Colonic mucosa (tissue), 4 donors: ENCODE measurements at regions not wholly inside any gene's neighbourhood (a gene's known extent, or its start where the extent isn't known, plus 50 kb on each side); places are given as distances from the start of the nearest gene placed in this dataset.

Experiments used
- DNase-seq: peaks from one replicate; pipeline ENCODE4 v3.0.0-alpha.2; 2020
- H3K27ac ChIP-seq: fragments of 200-600 bp; one replicate; pipeline ENCODE4 v1.8.0; 2021
- H3K27me3 ChIP-seq: fragments of 200-600 bp; one replicate; pipeline ENCODE4 v1.8.0; 2021
- H3K36me3 ChIP-seq: fragments of 200-600 bp; one replicate; pipeline ENCODE4 v1.8.0; 2021
- H3K4me1 ChIP-seq: fragments of 200-600 bp; one replicate; pipeline ENCODE4 v1.8.0; 2021; ENCODE audit warnings: mild to moderate bottlenecking
- H3K4me3 ChIP-seq: fragments of 200-600 bp; one replicate; pipeline ENCODE4 v1.8.0; 2021
- H3K9ac ChIP-seq, 2 donors: one replicate each; pipeline ENCODE4 v1.7.0; 2013; ENCODE audit warnings: control low read depth in 2 of 2, low read depth in 2 of 2, low read length in 2 of 2
- H3K9me3 ChIP-seq: fragments of 200-600 bp; one replicate; pipeline ENCODE4 v1.8.0; 2021
- CTCF ChIP-seq: fragments of 200-600 bp; IDR thresholded peaks from one replicate; pipeline ENCODE4 v1.8.0; 2022; ENCODE audit warnings: antibody characterized with exemption, mild to moderate bottlenecking
- intact Hi-C: fragments of 100-400 bp; cut with DNase I; formaldehyde crosslinking; loops from one replicate; pipeline ENCODE4 v1.14.1; 2022
- donor health status: healthy.
- donor health status: DM: no; HTN: no; CAD: no.
- donor health status: DM: no; HTN: no; CAD: no.

DNA sequence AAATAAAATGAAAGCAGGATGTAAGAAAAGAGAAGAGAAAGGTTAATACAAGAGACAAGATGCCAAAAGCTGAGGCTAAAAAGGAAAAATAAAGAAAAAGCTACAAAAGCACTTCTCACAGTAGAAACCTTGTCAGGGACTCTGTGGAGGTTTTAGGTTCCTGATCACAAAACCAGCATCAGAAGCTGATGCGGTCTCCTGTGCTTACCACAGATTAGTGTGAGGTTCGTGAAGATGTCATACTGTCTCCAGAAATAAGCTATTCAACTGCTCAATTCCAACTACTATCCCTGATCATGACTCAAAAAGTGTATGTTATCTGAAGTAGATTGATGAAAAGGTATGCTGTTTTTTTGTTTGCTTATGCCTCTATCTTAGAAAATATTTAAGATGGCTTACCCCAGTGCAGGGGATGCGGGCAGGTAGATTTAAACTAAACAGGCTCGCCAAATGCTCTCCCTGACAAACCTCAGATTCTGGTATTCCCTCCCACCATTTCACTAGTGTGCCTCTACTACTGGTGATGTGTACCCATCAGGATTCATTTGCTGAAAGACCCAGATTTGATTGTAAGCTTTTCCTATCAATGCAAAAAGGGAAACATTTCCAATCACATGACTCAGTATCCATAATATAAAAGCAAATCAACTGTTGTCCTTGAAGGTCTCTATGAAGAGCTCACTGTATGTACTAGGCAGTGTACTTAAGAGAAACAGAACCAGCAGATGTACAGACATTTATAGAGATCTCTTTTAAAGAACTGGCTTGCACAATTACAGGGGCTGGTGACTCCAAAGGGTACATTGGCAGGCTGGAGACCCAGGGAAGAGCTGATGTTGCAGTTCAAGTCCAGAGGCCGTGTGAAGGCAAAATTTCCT, 169.5 kb upstream of the FOXN3 start:
- Histone ChIP-seq H3K27ac (no peak overlapping the region), H3K9me3 (no peaks in the 10 kb centered on the region), H3K4me1 (no peaks in the 10 kb centered on the region), H3K9ac (no peak overlapping the region), H3K4me3 (no peak overlapping the region), H3K27me3 (no peaks in the 10 kb centered on the region), H3K36me3 (no peaks in the 10 kb centered on the region)
- no peak for DNase-seq
- no peak for TF ChIP-seq CTCF
- intact Hi-C loops = no loop called here

GRCh38 chr14:89578156-89578555, 161.1 kb upstream of the FOXN3 start:
- Histone ChIP-seq H3K27me3 (no peaks in the 10 kb centered on the region), H3K36me3 (no peaks in the 10 kb centered on the region), H3K4me1 (no peaks in the 10 kb centered on the region), H3K9me3 (no peaks in the 10 kb centered on the region), H3K27ac (no peak overlapping the region), H3K4me3 (no peak overlapping the region), H3K9ac (no peak overlapping the region)
- DNase-seq = no peak
- intact Hi-C loops = no loop called here
- no peak for TF ChIP-seq CTCF

GRCh38 chr14:89576960-89577359, 159.9 kb upstream of the FOXN3 start:
- no peaks in the 10 kb centered on the region for H3K9me3 ChIP-seq
- H3K36me3 ChIP-seq = no peaks in the 10 kb centered on the region
- TF ChIP-seq CTCF = no peak
- no peak overlapping the region for H3K27ac ChIP-seq
- no peaks in the 10 kb centered on the region for H3K27me3 ChIP-seq
- H3K4me3 ChIP-seq = no peak overlapping the region
- intact Hi-C loops = no loop called here
- no peaks in the 10 kb centered on the region for H3K4me1 ChIP-seq
- no peak overlapping the region for H3K9ac ChIP-seq
- DNase-seq = no peak

GRCh38 chr14:89576145-89576927, 159.3 kb upstream of the FOXN3 start:
- Histone ChIP-seq H3K4me3 (no peak overlapping the region), H3K9me3 (no peaks in the 10 kb centered on the region), H3K9ac (no peak overlapping the region), H3K4me1 (no peaks in the 10 kb centered on the region), H3K36me3 (no peaks in the 10 kb centered on the region), H3K27me3 (no peaks in the 10 kb centered on the region), H3K27ac (no peak overlapping the region)
- DNase-seq = no peak
- intact Hi-C loops = no loop called here
- no peak for TF ChIP-seq CTCF

DNA sequence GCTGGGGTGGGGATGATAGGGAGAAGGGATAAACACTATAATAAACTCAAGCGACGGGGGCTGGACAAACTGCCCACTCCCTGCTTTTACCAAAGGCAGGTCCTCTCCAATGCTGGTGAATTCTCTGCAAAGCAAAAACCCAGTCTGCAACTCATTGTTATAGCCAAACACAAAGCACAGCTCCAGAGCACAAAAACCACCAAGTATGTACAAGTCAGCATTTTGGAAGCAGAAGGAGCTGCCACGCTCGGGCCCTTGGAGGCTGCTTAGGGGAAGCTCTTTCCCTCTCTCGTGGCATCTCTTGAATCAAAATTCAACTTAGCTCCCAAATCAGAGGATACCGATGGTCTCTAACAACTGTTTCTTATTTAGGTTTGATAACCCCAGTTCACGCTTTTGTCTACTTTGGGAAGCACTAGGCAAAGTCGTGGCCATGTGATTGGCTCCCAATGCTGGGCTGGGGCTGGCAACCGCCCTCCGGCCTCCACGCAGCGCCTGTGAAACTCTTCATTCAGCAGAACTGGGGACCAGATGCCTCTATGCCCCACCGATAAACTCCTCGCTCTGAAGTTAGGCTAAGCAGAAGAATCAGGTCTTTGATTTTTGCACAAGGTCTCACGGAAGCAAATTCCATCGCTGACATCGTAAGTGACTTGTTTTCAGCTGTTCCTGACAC, 158.5 kb upstream of the FOXN3 start:
- Histone ChIP-seq H3K9ac (no peak overlapping the region), H3K27ac (no peak overlapping the region), H3K9me3 (no peaks in the 10 kb centered on the region), H3K4me3 (no peak overlapping the region), H3K4me1 (no peaks in the 10 kb centered on the region), H3K27me3 (no peaks in the 10 kb centered on the region), H3K36me3 (no peaks in the 10 kb centered on the region)
- DNase-seq = no peak
- intact Hi-C loops = no loop called here
- no peak for TF ChIP-seq CTCF
